Astrocyte (in vitro differentiated cells and primary cell): ENCODE measurements at regions not wholly inside any gene's neighbourhood (a gene's known extent, or its start where the extent isn't known, plus 50 kb on each side); places are given as distances from the start of the nearest gene placed in this dataset.

Experiments used
- DNase-seq: peaks from one replicate; pipeline ENCODE4 v3.0.0-alpha.2; 2010; ENCODE audit warnings: low read depth
- FAIRE-seq: peaks from 2 replicates; lab custom pipeline; 2011; peaks lifted over from hg19 to GRCh38; lab: Jason Lieb, UNC
- H2AFZ ChIP-seq: 2 replicates; pipeline ENCODE4 v1.6.0; 2012; ENCODE audit warnings: low read depth, low read length, inconsistent platforms
- H3K27ac ChIP-seq: 2 replicates; pipeline ENCODE4 v1.5.1; 2011; ENCODE audit warnings: low read depth, low read length, inconsistent platforms
- H3K27me3 ChIP-seq: 2 replicates; pipeline ENCODE4 v1.6.0; 2011; ENCODE audit warnings: low read length, inconsistent platforms; ENCODE audit not compliant: insufficient read depth
- H3K36me3 ChIP-seq: 2 replicates; pipeline ENCODE4 v1.5.1; 2011; ENCODE audit warnings: low read length, inconsistent platforms; ENCODE audit not compliant: insufficient read depth
- H3K4me1 ChIP-seq: 2 replicates; pipeline ENCODE4 v1.5.1; 2011; ENCODE audit warnings: low read length, inconsistent platforms; ENCODE audit not compliant: insufficient read depth
- H3K4me2 ChIP-seq: 2 replicates; pipeline ENCODE4 v1.6.0; 2012; ENCODE audit warnings: low read length, inconsistent platforms
- H3K4me3 ChIP-seq: 2 replicates; pipeline ENCODE4 v1.5.1; 2011; ENCODE audit warnings: low read depth, mild to moderate bottlenecking, low read length, inconsistent platforms; ENCODE audit not compliant: insufficient read depth
- H3K79me2 ChIP-seq: 2 replicates; pipeline ENCODE4 v1.6.0; 2012; ENCODE audit warnings: mild to moderate bottlenecking, low read length, inconsistent platforms; ENCODE audit not compliant: insufficient read depth
- H3K9ac ChIP-seq: 2 replicates; pipeline ENCODE4 v1.6.0; 2012; ENCODE audit warnings: mild to moderate bottlenecking, low read length, inconsistent platforms
- H3K9me3 ChIP-seq: 2 replicates; pipeline ENCODE4 v1.5.1; 2012; ENCODE audit warnings: low read depth, mild to moderate bottlenecking, low read length, inconsistent platforms; ENCODE audit not compliant: insufficient read depth
- H4K20me1 ChIP-seq: 2 replicates; pipeline ENCODE4 v1.6.0; 2012; ENCODE audit warnings: low read length, inconsistent platforms; ENCODE audit not compliant: insufficient read depth
- H3K27ac Mint-ChIP-seq: one replicate; pipeline ENCODE4 v1.8.0; 2021; ENCODE audit warnings: mild to moderate bottlenecking, mixed read lengths; ENCODE audit not compliant: unreplicated experiment
- H3K27me3 Mint-ChIP-seq: one replicate; pipeline ENCODE4 v1.8.0; 2021; ENCODE audit warnings: low read depth, mixed read lengths; ENCODE audit not compliant: unreplicated experiment
- H3K36me3 Mint-ChIP-seq: one replicate; pipeline ENCODE4 v1.8.0; 2021; ENCODE audit warnings: low read depth, mixed read lengths; ENCODE audit not compliant: unreplicated experiment
- H3K4me1 Mint-ChIP-seq: one replicate; pipeline ENCODE4 v1.8.0; 2021; ENCODE audit warnings: low read depth, mixed read lengths; ENCODE audit not compliant: unreplicated experiment
- H3K4me3 Mint-ChIP-seq: one replicate; pipeline ENCODE4 v1.8.0; 2021; ENCODE audit warnings: mild to moderate bottlenecking, moderate library complexity, mixed read lengths; ENCODE audit not compliant: unreplicated experiment
- H3K9me3 Mint-ChIP-seq: one replicate; pipeline ENCODE4 v1.8.0; 2021; ENCODE audit warnings: mild to moderate bottlenecking, mixed read lengths; ENCODE audit not compliant: unreplicated experiment
- CTCF ChIP-seq: IDR thresholded peaks from 2 replicates; pipeline ENCODE4 v1.5.1; 2011; ENCODE audit warnings: low read depth, mild to moderate bottlenecking, inconsistent platforms, low read length, moderate library complexity; ENCODE audit not compliant: insufficient read depth
- EZH2 ChIP-seq: IDR thresholded peaks from 2 replicates; pipeline ENCODE4 v1.6.1; 2012; ENCODE audit warnings: mild to moderate bottlenecking, low read length, inconsistent platforms; ENCODE audit not compliant: insufficient read depth

GRCh38 chr1:14301704-14302024 lies 296.8 kb upstream of the KAZN start:
- H3K27ac ChIP-seq = no peak overlapping the region
- Mint-ChIP-seq H3K27me3 (peaks cover 17% of the 10 kb centered on the region), H3K27ac (no peak overlapping the region), H3K4me1 (no peaks in the 10 kb centered on the region), H3K9me3 (no peaks in the 10 kb centered on the region), H3K36me3 (no peaks in the 10 kb centered on the region), H3K4me3 (no peak overlapping the region)
- DNase-seq = no peak
- no peaks in the 10 kb centered on the region for H4K20me1 ChIP-seq
- H3K27me3 ChIP-seq = no peaks in the 10 kb centered on the region
- H3K36me3 ChIP-seq = no peaks in the 10 kb centered on the region
- no peak overlapping the region for H3K4me3 ChIP-seq
- no peak for TF ChIP-seq EZH2
- no peak for FAIRE-seq
- H3K9me3 ChIP-seq = no peaks in the 10 kb centered on the region
- H3K4me2 ChIP-seq = no peak overlapping the region
- no peaks in the 10 kb centered on the region for H3K79me2 ChIP-seq
- peaks cover 9% of the 10 kb centered on the region for H3K4me1 ChIP-seq
- H2AFZ ChIP-seq = no peak overlapping the region
- no peak overlapping the region for H3K9ac ChIP-seq

GRCh38 chr1:14302025-14302424 lies 296.5 kb upstream of the KAZN start:
- DNase-seq (no peak), FAIRE-seq (no peak)
- no peaks in the 10 kb centered on the region for H3K79me2 ChIP-seq
- H3K4me3 ChIP-seq = no peak overlapping the region
- H3K4me2 ChIP-seq = no peak overlapping the region
- H3K27ac ChIP-seq = no peak overlapping the region
- TF ChIP-seq CTCF = no peak
- TF ChIP-seq EZH2 = no peak
- H3K4me1 Mint-ChIP-seq = no peaks in the 10 kb centered on the region
- peaks cover 17% of the 10 kb centered on the region for H3K27me3 Mint-ChIP-seq
- no peaks in the 10 kb centered on the region for H3K36me3 Mint-ChIP-seq
- H4K20me1 ChIP-seq = no peaks in the 10 kb centered on the region
- no peaks in the 10 kb centered on the region for H3K36me3 ChIP-seq
- H3K9ac ChIP-seq = no peak overlapping the region
- H3K9me3 ChIP-seq = no peaks in the 10 kb centered on the region
- no peaks in the 10 kb centered on the region for H3K9me3 Mint-ChIP-seq
- no peak overlapping the region for H3K4me3 Mint-ChIP-seq
- H3K27me3 ChIP-seq = no peaks in the 10 kb centered on the region
- no peak overlapping the region for H3K27ac Mint-ChIP-seq
- peaks cover 9% of the 10 kb centered on the region for H3K4me1 ChIP-seq
- no peak overlapping the region for H2AFZ ChIP-seq

GRCh38 chr1:14303011-14303410 lies 295.5 kb upstream of the KAZN start:
- FAIRE-seq (no peak), DNase-seq (no peak)
- Mint-ChIP-seq H3K9me3 (no peaks in the 10 kb centered on the region), H3K4me1 (no peaks in the 10 kb centered on the region), H3K36me3 (no peaks in the 10 kb centered on the region), H3K4me3 (no peak overlapping the region), H3K27ac (no peak overlapping the region), H3K27me3 (peaks cover 17% of the 10 kb centered on the region)
- TF ChIP-seq CTCF (no peak), EZH2 (no peak)
- no peaks in the 10 kb centered on the region for H3K36me3 ChIP-seq
- H2AFZ ChIP-seq = no peak overlapping the region
- H3K27me3 ChIP-seq = no peaks in the 10 kb centered on the region
- peaks cover 9% of the 10 kb centered on the region for H3K4me1 ChIP-seq
- no peaks in the 10 kb centered on the region for H3K79me2 ChIP-seq
- no peak overlapping the region for H3K9ac ChIP-seq
- H3K9me3 ChIP-seq = no peaks in the 10 kb centered on the region
- no peak overlapping the region for H3K4me2 ChIP-seq
- H3K27ac ChIP-seq = no peak overlapping the region
- no peaks in the 10 kb centered on the region for H4K20me1 ChIP-seq
- H3K4me3 ChIP-seq = no peak overlapping the region
